Transverse colon (tissue), 4 donors: ENCODE measurements at regions not wholly inside any gene's neighbourhood (a gene's known extent, or its start where the extent isn't known, plus 50 kb on each side); places are given as distances from the start of the nearest gene placed in this dataset.

ENCODE experiments used
- POLR2A ChIP-seq: fragments of 450-650 bp; IDR thresholded peaks from one replicate; pipeline ENCODE4 v1.6.1; 2016; ENCODE audit warnings: antibody characterized with exemption, mild to moderate bottlenecking, moderate library complexity
- POLR2AphosphoS5 ChIP-seq, 3 donors: sonication (generic); formaldehyde crosslinking; IDR thresholded peaks; one replicate each; pipeline ENCODE4 v1.6.1; 2016; ENCODE audit warnings: antibody characterized with exemption in 3 of 3
- TF ChIP-seq, protein P1 (sequence below), 5 experiments: fragments of 200-600 bp in 3 of 5; fragments of 450-650 bp in 2 of 5; sonication (generic) in 3 of 5; IDR thresholded peaks; 1 replicate in 2 of 5; 2 replicates in 3 of 5; pipeline ENCODE4 v1.5.1; 2016 to 2017; ENCODE audit warnings: antibody characterized with exemption in 5 of 5, inconsistent platforms in 3 of 5, mild to moderate bottlenecking in 2 of 5, moderate library complexity in 1 of 5

DNA sequence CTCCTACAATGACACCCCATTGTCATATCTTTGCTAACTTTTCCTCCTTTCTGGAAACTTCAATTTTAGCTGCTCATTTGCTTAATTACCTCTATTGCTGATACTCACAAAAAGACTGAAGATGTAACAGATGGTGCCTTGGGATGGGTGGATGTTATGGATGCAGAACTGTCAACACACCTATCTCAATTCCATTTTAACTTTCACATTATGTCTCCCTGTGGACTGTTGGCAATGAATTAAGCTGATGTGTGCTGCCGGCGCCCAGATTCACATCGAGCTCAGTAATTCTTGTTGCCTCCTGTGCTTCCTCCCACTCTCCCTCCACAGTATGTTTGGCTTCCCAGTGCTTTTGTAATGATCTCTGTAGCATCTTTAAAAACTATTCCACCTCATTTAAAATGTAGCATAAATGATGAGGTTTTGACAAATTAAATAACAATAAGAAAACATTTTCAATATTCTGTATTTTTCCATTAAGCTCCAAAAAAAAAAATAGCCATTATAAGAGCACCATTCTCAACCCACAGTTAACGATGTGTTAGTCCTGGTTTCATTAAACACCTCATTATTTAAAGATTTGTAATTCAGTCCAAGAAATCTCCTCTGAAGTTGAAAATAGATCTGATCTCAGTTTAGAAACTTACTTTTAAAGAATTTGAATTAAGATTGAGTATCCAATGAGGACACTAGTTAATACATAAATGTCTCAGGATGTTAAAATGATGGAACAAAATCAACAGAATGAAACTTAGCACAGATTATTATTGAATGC is 99.9 kb upstream of the FAM216B start:
- TF ChIP-seq, protein P1, sequence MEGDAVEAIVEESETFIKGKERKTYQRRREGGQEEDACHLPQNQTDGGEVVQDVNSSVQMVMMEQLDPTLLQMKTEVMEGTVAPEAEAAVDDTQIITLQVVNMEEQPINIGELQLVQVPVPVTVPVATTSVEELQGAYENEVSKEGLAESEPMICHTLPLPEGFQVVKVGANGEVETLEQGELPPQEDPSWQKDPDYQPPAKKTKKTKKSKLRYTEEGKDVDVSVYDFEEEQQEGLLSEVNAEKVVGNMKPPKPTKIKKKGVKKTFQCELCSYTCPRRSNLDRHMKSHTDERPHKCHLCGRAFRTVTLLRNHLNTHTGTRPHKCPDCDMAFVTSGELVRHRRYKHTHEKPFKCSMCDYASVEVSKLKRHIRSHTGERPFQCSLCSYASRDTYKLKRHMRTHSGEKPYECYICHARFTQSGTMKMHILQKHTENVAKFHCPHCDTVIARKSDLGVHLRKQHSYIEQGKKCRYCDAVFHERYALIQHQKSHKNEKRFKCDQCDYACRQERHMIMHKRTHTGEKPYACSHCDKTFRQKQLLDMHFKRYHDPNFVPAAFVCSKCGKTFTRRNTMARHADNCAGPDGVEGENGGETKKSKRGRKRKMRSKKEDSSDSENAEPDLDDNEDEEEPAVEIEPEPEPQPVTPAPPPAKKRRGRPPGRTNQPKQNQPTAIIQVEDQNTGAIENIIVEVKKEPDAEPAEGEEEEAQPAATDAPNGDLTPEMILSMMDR (IDR thresholded peaks at IDR 0.05) = no peak
- no peak for TF ChIP-seq POLR2A
- TF ChIP-seq POLR2AphosphoS5 (IDR thresholded peaks at IDR 0.05) = no peak
